ENCODE measurements at regions not wholly inside any gene's neighbourhood (a gene's known extent, or its start where the extent isn't known, plus 50 kb on each side); places are given as distances from the start of the nearest gene placed in this dataset.
"Not testable (repeated sequence)": the region's sequence is repeated elsewhere in the genome, so short reads cannot be mapped to it uniquely, and the experiment has no call there.

DNA sequence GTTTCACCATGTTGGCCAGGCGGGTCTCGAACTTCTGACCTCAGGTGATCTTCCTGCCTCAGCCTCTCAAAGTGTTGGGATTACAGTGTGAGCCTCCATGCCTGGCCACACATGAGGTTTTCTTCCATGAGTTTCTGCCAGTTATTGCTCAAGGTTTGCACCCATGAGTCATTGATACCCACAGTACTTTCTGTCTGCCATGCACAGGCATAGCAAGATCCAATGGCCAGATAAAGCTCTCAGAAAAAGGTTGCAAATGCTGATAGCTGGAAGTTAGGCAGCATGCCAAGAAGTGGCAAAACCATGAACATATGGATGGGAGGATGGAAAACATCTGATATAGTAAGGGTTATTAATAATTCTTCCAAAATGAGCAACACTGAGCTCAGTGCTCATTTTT lies 298.7 kb upstream of the NRG3 start:
- DNase-seq (ENCODE audit: low read depth), result no peak

DNA sequence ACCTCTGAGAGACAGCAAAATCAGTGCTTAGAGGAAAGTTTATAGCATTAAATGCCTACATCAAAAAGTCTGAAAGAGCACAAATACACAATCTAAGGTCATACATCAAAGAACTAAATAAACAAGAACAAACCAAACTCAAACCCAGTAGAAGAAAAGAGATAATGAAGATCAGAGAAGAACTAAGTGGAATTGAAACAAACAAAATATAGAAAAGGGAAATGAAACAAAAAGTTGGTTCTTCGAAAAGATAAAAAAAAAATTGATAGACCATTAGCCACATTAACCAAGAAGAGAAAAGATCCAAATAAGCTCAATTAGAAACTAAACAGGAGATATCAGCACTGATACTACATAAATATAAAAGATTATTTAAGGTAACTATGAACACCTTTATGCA lies 280.0 kb upstream of the NRG3 start:
- no peak for DNase-seq (ENCODE audit: low read depth)

DNA sequence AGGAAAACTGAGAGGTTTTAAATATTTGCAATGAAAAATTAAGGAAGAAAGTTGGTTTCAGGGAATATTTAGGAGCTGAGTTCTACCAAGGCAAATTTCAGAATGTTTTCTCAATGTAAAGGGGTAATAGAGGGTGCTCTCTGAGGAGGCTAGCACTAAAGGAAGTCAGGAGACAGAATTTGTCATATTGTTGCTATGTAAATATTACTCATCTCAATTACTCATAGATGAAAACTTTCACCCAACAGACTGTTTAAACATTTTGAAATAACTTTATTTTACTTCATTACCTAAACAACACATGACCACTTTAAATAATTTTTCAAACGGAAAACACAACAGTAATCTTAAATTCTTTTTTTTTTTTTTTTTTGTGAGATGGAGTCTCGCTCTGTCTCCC lies 274.8 kb upstream of the NRG3 start:
- no peak for DNase-seq (ENCODE audit: low read depth)

DNA sequence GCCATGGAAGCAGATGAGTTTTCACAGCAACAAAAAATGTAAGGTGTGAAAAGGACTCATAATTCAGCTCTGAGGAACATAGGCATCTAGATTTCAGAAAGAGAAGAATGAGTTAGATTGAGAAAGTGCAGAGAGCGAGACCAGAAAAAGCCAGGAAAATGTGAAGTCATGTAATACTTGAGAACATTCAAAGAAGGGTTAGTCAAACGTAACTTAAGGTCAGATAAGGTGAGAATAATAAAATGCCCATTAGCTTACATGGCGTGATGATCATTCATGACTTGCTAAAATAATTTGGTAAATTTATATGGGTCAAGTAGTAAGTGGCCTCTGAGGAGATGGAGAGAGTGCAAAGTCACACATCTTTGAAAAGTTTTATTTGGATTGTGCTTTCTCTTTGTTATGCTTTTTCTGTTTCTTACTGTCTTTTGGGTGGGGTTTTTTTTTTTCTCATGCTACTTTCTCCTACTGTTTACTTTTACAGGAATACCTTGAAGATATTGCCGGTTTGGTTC lies 271.8 kb upstream of the NRG3 start:
- no peak for DNase-seq (ENCODE audit: low read depth)

DNA sequence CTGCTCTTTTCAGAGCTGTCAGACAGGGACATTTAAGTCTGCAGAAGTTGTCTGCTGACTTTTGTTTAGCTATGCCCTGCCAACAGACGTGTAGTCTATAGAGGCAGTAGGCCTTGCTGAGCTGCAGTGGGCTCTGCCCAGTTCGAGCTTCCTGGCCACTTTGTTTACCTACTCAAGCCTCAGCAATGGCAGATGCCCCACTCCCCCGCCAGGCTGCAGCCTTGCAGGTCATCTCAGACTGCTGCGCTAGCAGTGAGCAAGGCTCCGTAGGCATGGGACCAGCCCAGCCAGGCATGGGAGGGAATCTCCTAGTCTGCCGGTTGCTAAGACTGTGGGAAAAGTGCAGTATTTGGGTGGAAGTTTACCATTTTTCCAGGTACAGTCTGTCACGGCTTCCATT lies 230.5 kb upstream of the NRG3 start:
- not testable (repeated sequence) for DNase-seq (ENCODE audit: low read depth)

DNA sequence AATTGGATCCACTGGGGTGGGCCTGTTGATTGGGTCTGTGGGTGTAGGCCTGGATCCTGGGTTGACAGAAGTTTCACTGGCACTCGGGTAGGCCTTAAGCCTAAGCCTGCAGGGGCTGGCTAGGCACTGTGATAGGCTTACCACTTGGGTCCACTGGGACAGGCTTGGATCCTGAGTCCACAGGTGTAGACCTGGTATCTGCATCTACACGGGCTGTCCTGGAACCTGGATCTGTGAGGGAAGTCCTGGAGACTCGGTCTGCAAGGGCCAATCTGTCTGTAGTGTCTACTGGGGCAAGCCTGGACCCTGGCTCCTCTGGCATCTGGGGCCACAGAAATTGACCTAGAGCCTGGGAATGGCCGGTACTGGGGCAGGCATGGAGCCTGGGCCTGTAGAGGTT lies 219.0 kb upstream of the NRG3 start:
- no peak for DNase-seq (ENCODE audit: low read depth)

DNA sequence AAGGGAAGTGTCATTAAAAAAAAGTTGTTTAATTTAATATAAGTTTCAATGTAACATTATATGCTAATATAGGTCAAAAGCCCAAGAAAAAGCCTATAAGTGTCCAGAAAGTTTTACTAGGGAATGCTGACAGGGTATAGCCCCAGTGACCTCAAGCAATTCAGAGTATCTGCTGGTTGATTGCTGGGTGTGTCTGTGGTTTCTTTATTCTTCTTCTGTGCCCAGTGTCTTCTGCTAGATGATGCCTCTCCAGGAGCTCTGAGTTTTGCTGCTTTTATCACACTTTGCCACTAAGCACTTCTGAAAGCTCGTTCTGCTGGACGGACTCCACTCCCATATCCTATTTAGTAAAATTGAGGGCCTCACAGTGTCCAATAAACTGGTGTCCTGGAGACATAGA lies 212.2 kb upstream of the NRG3 start:
- no peak for DNase-seq (ENCODE audit: low read depth)

DNA sequence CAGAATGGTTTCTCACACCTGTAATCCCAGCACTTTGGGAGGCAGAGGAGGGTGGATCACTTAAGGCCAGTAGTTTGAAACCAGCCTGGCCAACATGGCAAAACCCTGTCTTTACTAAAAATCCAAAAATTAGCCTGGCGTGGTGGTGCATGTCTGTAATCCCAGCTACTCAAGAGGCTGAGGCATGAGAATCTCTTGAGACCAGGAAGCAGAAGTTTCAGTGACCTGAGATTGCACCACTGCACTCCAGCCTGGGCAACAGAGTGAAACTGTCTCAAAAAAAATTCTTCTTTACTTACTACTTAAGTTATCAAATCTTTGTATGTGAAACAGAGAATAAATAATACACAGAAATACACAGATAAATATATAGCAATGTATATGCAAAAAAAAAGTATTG lies 210.2 kb upstream of the NRG3 start:
- DNase-seq (ENCODE audit: low read depth), result not testable (repeated sequence)

DNA sequence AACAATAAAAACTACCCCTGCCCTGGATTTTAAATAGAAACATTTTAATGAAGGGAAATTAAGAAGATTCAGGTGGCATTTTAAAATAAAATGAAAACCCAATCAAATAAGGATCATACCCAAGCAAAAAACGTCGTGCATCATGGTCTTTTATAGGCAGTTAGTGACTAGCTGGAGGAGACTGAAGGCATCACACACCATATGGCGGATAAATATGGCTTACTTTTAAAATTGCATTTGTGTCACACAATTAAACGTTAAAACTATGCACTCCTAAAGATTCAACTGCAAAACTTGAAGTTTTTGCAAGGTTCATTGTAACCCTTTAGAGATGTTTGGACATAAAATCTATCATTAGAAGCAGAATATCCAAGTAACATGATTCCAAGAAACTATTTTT lies 200.1 kb upstream of the NRG3 start:
- no peak for DNase-seq (ENCODE audit: low read depth)

DNA sequence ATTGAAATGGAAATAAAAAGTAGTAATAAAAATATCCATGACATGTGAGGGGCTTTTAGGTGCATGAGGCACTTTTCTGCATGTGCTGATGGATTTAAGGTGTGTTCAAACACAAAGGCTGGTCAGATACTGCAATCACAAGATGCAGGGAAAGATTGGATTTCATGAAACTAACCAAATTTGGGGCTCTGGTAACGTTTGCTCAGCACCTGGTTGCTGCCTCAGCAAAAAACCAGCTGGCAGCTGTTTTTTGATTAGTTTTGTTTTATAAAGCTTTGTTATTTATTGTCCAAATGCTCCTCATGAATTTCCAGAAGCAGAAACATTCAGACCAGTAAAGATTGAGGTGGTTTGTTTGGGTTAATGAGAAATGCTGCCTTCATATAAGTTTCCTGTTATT lies 195.7 kb upstream of the NRG3 start:
- no peak for DNase-seq (ENCODE audit: low read depth)

DNA sequence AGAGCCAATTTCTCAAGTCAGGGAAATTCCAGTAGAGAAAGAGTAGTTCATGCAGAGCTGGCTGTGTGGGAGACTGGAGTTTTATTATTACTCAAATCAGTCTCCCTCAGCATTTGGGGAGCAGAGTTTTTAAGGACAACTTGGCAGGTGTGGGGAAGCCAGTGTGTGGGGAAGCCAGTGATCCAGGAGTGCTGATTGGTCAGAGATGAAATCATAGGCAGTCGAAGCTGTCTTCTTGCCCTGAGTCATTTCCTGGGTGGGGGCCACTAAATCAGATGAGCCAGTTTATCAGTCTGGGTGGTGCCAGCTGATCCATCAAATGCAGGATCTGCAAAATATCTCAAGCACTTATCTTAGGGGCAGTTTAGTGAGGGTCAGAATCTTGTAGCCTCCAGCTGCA lies 194.6 kb upstream of the NRG3 start:
- no peak for DNase-seq (ENCODE audit: low read depth)

DNA sequence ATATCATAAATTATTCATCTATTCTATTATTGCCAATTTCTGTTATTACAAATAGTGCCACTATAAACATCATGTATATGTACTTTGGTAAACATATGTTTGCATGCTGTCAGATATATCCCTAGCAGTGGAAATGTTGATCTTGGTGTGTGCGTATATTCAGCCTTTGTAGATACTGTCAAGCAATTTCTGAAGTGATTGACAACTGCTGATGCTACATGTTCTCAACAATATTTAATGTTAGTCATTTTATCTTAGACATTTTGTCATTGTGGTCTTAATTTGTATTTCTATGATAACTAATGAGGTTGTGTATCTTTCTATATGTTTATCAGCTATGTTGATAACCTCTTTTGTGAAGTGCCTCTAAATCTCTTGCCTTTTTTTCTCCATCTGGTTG lies 186.5 kb upstream of the NRG3 start:
- no peak for DNase-seq (ENCODE audit: low read depth)

DNA sequence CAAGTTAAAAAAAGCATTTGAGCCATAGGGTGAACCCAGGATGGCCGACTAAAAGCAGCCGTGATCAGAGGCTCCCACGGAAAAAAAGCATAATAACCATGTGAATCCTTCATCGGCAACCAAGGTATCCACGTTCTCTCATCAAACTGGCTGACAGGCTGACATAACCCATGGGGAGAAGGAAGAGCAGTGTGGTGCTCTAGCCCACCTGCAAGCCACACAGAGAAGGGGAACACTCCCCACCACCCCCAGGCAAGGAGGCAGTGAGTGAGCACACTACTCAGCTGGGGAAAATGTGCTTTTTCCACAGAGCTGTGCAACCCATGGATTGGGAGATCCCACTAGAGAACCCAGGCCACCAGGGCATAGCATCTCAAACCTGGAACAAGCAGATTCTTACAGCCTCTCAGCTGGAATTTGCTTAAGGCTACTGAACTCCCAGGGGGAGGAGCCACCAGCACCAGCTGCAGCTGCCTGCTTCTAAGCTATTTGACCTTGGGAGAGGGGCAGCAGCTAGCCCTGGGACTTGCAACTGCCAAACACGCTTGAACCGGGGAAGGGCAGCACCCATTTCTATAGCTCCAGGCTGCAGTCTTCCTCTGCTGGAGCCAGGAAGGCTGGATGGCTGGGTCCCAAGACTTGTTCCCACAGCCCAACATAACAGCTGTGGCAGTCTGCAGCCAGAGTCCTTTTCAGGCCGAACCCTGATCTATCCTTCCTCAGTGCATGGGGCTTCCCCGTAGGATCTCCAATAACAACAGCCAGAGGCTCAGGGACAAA lies 178.2 kb upstream of the NRG3 start:
- no peak for DNase-seq (ENCODE audit: low read depth)

DNA sequence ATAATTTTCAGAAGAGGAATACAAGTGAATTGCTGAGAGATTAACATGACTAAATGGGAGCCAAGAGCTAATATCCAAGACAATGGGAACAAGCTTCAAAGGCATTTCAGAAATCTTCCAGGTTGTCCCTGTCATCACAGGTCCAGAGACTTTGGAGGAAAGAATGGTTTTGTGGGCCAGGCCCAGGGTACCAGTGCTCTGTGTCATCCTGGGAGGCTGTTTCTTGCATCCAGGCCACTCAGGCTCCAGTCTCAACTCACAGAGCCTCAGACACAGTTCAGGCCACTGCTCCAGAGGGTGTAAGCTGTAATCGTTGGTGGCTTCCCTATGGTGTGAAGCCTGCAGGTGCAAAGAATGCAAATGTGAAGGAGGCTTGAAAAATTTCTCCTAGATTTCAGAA lies 170.4 kb upstream of the NRG3 start:
- no peak for DNase-seq (ENCODE audit: low read depth)

DNA sequence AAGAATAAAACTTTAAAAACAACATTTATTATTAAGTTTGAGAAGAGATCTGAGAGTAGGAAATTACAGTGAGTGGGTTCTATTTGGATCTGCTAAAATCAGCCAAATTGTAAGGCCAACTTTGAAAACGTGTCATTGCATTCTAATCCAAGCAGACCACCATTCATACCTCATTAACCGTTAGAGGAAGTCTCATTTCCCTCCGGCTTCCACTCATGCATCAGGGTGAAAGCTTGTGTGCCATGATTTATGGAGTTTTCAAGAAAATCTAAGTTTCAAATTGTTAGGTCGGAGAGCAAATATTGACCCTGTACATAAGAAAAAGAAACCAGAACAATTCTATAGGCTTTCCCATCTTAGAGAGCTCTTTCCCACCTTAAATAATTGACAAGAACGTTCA lies 166.6 kb upstream of the NRG3 start:
- DNase-seq (ENCODE audit: low read depth), result no peak

DNA sequence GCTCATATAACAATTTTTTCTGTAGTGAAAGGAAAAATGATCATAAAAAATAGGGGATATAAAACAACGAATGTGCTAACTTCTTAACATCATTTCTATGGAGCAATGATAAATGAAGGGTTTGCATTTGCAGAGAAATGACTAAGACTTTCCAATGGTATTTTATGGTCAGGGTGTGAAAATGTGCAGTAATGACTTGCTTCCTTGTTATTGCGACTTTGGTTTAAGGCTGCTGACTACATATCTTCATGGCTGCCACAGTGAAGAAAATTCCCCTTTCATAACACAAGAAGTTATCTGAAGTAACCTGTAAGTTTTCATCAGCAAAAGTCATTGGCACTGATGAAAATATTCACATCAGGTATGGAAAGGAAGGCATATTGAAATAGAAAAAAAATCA lies 166.1 kb upstream of the NRG3 start:
- no peak for DNase-seq (ENCODE audit: low read depth)

DNA sequence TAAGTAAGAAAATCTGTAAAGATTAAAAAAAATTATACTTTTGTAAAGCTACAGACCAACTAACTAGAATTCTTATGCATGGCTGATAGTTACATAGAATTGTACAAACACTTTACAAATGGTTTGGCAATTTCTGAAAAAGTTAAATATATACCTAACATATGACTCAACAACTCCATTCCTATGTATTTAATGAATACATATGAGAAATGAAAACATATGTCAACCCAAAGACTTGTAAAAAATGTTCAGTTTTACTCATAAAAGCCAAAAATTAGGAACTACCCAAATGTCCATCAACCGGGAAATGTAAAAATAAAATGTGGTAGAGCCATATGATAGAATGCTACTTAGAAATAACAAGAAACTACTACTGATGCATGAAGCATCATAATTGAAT lies 152.6 kb upstream of the NRG3 start:
- no peak for DNase-seq (ENCODE audit: low read depth)

DNA sequence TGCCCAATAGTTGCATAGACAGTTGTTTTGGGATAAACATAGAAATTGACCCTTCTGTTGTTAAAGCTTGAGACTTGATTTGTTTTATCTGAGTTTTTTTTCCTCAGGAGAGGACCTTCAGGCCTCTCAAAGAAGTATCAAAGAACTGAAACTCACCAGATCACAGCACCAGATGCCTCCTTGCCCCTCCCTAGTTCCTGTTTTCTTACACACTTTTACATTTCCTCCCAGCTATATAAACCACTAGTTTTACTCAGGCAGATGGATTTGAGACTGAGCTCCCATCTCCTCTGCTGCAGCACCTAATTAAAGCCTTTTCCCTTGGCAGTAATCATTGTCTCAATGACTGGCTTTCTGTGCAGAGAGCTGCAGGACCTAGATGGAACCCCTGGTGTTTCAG lies 150.6 kb upstream of the NRG3 start:
- no peak for DNase-seq (ENCODE audit: low read depth)

DNA sequence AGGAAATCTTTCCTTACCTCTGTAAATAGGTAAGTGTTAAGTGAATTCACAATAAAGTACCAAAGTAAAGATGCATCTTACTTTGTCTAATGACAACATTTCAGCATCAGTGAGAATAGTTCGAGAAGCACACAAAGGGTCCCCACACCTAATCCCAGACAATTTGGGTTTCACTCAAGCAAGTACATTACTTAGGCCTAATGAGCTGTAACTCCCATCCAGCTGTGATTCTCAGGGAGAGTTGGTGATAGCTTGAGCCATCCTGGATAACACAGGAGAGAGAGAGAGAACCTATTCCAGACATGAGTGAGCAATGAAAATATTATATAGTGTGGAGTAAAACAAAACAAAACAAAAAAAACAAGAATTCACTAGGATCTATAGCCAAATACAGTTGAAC lies 149.1 kb upstream of the NRG3 start:
- no peak for DNase-seq (ENCODE audit: low read depth)

DNA sequence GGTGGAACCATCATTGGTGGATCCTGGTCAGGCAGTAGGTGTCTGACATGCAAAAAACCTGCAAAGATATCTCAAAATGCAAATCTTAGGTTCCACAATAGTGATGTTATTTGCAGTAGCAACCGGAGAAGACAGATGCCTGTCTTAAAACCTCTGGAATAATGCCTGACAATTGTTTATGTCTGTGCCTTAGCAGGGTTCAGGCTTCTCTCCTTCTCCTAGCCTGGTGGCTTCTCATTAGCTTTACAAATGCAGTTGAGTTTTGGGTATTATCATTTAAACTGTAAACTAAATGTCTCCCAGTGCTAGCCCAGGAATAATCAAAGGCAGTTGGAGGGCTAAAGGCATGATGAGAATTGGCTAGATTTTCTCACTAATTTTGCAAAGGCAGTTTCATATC lies 146.3 kb upstream of the NRG3 start:
- DNase-seq (ENCODE audit: low read depth), result no peak

DNA sequence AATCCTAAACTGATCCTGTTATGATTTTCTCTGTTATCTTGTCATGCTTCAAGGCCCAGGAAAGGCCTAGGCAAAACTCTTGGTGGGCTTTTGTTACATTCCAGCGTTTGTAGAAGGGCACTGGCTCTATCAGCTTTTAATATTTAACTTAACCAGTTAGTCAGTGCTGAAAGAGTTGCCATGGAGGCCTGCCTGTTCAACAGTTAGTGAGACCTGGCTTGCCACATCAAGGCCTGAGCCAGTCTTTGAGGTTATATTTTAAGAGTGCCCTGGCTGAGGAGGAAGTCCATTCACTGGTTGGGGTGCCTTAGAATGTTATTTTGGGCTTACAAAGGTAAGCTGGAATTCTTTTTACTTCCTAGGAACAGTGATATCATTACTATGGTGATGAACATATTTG lies 144.1 kb upstream of the NRG3 start:
- DNase-seq (ENCODE audit: low read depth), result no peak

DNA sequence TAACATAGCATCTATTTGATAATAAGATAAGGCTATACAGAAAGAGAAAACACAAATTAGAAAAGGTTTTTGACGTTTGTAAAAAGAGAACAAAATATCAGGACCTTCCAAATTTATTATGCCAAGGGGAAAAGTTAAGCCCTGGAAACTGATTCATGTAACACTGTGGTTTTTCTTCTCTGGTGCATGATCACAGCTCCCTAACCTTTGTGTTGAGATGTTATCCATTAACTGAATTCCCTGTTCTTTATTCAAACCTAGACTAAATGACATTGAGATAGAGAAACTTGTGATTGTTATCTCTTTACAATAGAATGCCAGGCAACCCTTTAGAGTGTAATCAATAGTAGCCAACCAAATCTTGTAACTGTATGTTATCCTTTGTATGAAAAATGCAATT lies 141.5 kb upstream of the NRG3 start:
- no peak for DNase-seq (ENCODE audit: low read depth)

DNA sequence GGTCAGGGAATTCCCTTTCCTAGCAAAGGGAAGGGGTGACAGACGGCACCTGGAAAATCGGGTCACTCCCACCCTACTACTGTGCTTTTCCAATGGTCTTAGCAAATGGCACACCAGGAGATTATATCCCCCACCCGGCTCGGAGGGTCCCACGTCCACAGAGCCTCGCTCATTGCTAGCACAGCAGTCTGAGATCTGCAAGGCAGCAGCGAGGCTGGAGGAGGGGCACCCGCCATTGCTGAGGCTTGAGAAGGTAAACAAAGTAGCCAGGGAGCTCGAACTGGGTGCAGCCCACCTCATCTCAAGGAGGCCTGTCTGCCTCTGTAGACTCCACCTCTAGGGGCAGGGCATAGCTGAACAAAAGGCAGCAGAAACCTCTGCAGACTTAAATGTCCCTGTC lies 139.8 kb upstream of the NRG3 start:
- not testable (repeated sequence) for DNase-seq (ENCODE audit: low read depth)

DNA sequence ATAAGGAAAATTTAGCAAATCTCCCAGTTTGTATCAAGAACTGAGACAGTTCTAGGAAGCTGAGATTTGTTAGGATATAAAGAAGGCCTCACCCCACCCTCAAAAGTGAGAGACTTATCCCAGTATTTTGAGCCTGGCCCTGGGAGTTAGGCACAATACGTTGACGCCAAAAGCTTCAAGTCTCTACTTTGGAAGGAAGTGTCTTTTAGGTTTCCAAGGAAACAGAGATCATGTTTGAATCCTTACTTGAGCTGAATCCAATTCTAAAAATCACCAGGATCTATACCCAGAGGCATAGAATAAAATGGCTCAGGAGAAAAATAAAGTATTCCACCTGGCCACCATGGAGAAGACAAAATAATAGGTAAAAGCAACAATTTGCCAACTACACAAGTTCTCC lies 115.9 kb upstream of the NRG3 start:
- no peak for DNase-seq (ENCODE audit: low read depth)
